Caco-2 (cell line): ENCODE measurements at regions not wholly inside any gene's neighbourhood (a gene's known extent, or its start where the extent isn't known, plus 50 kb on each side); places are given as distances from the start of the nearest gene placed in this dataset.

ENCODE experiments used
- BruUV-seq: library from RNA; stranded (reverse); fragments of 400-500 nt; replicated peaks from 2 replicates; lab custom pipeline; 2021; lab: Mats Ljungman, UMichigan
- CTCF ChIA-PET: fragments of 300-600 bp; sonication (Branson Sonifier 250); formaldehyde crosslinking; loops from one replicate; lab custom pipeline; 2022; ENCODE audit warnings: antibody characterized with exemption; lab: Charles Lee
- POLR2A ChIA-PET: fragments of 300-600 bp; sonication (Branson Sonifier 250); formaldehyde crosslinking; loops from one replicate; lab custom pipeline; 2022; ENCODE audit warnings: antibody characterized with exemption; lab: Charles Lee
- DNase-seq, 2 experiments: peaks; one replicate each; pipeline versions ENCODE4 v3.0.0 to v3.0.0-alpha.2; 2020 to 2022
- H3K27me3 ChIP-seq: replicated peaks from 2 replicates; pipeline ENCODE4 v1.6.0; 2011; ENCODE audit warnings: low read length; ENCODE audit not compliant: control insufficient read depth, insufficient read depth
- H3K36me3 ChIP-seq: 2 replicates; pipeline ENCODE4 v1.5.1; 2011; ENCODE audit warnings: low read length; ENCODE audit not compliant: control insufficient read depth, insufficient read depth
- H3K4me1 ChIP-seq: fragments of 250-450 bp; sonication (Bioruptor Pico); 2 replicates; pipeline ENCODE4 v1.5.1; 2020; ENCODE audit warnings: mild to moderate bottlenecking
- H3K4me3 ChIP-seq: 2 replicates; pipeline ENCODE4 v1.5.1; 2011; ENCODE audit warnings: low read depth, mild to moderate bottlenecking, control low read depth, low read length
- H3K9me3 ChIP-seq: fragments of 250-450 bp; sonication (Bioruptor Pico); 2 replicates; pipeline ENCODE4 v1.5.1; 2020; ENCODE audit warnings: mild to moderate bottlenecking, moderate library complexity
- H3K27ac Mint-ChIP-seq: one replicate; pipeline ENCODE4 v1.8.0; 2022; ENCODE audit warnings: mixed read lengths; ENCODE audit not compliant: unreplicated experiment
- H3K27me3 Mint-ChIP-seq: one replicate; pipeline ENCODE4 v1.8.0; 2022; ENCODE audit warnings: mixed read lengths; ENCODE audit not compliant: insufficient read depth, unreplicated experiment
- H3K36me3 Mint-ChIP-seq: one replicate; pipeline ENCODE4 v1.8.0; 2022; ENCODE audit warnings: mild to moderate bottlenecking, mixed read lengths; ENCODE audit not compliant: insufficient read depth, unreplicated experiment
- H3K4me1 Mint-ChIP-seq: one replicate; pipeline ENCODE4 v1.8.0; 2022; ENCODE audit warnings: low read depth, mixed read lengths; ENCODE audit not compliant: unreplicated experiment
- H3K4me3 Mint-ChIP-seq: one replicate; pipeline ENCODE4 v1.8.0; 2022; ENCODE audit warnings: mild to moderate bottlenecking, moderate library complexity, mixed read lengths; ENCODE audit not compliant: unreplicated experiment
- H3K9me3 Mint-ChIP-seq: one replicate; pipeline ENCODE4 v1.8.0; 2022; ENCODE audit warnings: mixed read lengths; ENCODE audit not compliant: unreplicated experiment
- CTCF ChIP-seq, 2 experiments: fragments of 200-600 bp in 1 of 2; IDR thresholded peaks; 1 replicate in 1 of 2; 2 replicates in 1 of 2; pipeline versions ENCODE4 v1.5.1 to v1.8.0; 2011 to 2022; ENCODE audit warnings: antibody characterized with exemption in 1 of 2, control low read depth in 1 of 2, inconsistent platforms in 1 of 2, low read depth in 1 of 2, low read length in 1 of 2, mild to moderate bottlenecking in 1 of 2, moderate library complexity in 1 of 2; ENCODE audit not compliant: insufficient read depth in 1 of 2, severe bottlenecking in 1 of 2, unreplicated experiment in 1 of 2
- intact Hi-C: fragments of 100-400 bp; cut with micrococcal nuclease; formaldehyde crosslinking; loops from one replicate; pipeline ENCODE4 v1.10.0; 2022; ENCODE audit not compliant: unreplicated experiment

- no peak for TF ChIP-seq CTCF (IDR thresholded peaks at IDR 0.05; ENCODE audit: insufficient read depth in 1 of 2, low read depth in 1 of 2, low read length in 1 of 2, severe bottlenecking in 1 of 2, unreplicated experiment in 1 of 2)
- Mint-ChIP-seq H3K9me3 (no peaks in the 10 kb centered on the region), H3K27ac (no peak overlapping the region), H3K36me3 (no peaks in the 10 kb centered on the region), H3K4me3 (no peak overlapping the region), H3K4me1 (no peaks in the 10 kb centered on the region), H3K27me3 (no peaks in the 10 kb centered on the region)
- ChIA-PET POLR2A (no interaction called here), CTCF (interaction anchor here (1.1 kb wide), 1 partner anchor 195 kb away, joined by 3 read pairs; no protein-coding TSS in a partner anchor)
- no TSS peak for BruUV-seq
- Histone ChIP-seq H3K27me3 (no peaks in the 10 kb centered on the region), H3K36me3 (no peaks in the 10 kb centered on the region), H3K9me3 (no peaks in the 10 kb centered on the region), H3K4me1 (no peaks in the 10 kb centered on the region), H3K4me3 (no peak overlapping the region)
- intact Hi-C loops = loop anchor here (10.0 kb wide), 1 partner anchor 1090 kb away; no protein-coding TSS in a partner anchor
- DNase-seq = no peak
Measured at GRCh38 chr5:116824751-116825438, 250.3 kb upstream of the SEMA6A start.

GRCh38 chr5:116814626-116815385 is 240.2 kb upstream of the SEMA6A start:
- peaks cover 4% of the 10 kb centered on the region for H3K4me1 Mint-ChIP-seq
- Histone ChIP-seq H3K27me3 (no peaks in the 10 kb centered on the region), H3K4me1 (no peaks in the 10 kb centered on the region), H3K4me3 (no peak overlapping the region), H3K36me3 (no peaks in the 10 kb centered on the region), H3K9me3 (no peaks in the 10 kb centered on the region)
- no peak overlapping the region for H3K4me3 Mint-ChIP-seq
- CTCF ChIA-PET = no interaction called here
- no peak for DNase-seq
- no peaks in the 10 kb centered on the region for H3K36me3 Mint-ChIP-seq
- H3K9me3 Mint-ChIP-seq = peaks cover 7% of the 10 kb centered on the region
- intact Hi-C loops = no loop called here
- no peak overlapping the region for H3K27ac Mint-ChIP-seq
- no TSS peak for BruUV-seq
- TF ChIP-seq CTCF (IDR thresholded peaks at IDR 0.05; ENCODE audit: insufficient read depth in 1 of 2, low read depth in 1 of 2, low read length in 1 of 2, severe bottlenecking in 1 of 2, unreplicated experiment in 1 of 2) = no peak
- H3K27me3 Mint-ChIP-seq = no peaks in the 10 kb centered on the region
- POLR2A ChIA-PET = no interaction called here

GRCh38 chr5:116813906-116814305 is 239.3 kb upstream of the SEMA6A start:
- Mint-ChIP-seq H3K27ac (no peak overlapping the region), H3K4me3 (no peak overlapping the region), H3K27me3 (no peaks in the 10 kb centered on the region), H3K9me3 (peaks cover 7% of the 10 kb centered on the region), H3K36me3 (no peaks in the 10 kb centered on the region), H3K4me1 (peaks cover 4% of the 10 kb centered on the region)
- H3K4me1 ChIP-seq = no peaks in the 10 kb centered on the region
- ChIA-PET CTCF (no interaction called here), POLR2A (no interaction called here)
- H3K27me3 ChIP-seq = no peaks in the 10 kb centered on the region
- no peaks in the 10 kb centered on the region for H3K36me3 ChIP-seq
- H3K9me3 ChIP-seq = no peaks in the 10 kb centered on the region
- no peak for TF ChIP-seq CTCF (IDR thresholded peaks at IDR 0.05; ENCODE audit: insufficient read depth in 1 of 2, low read depth in 1 of 2, low read length in 1 of 2, severe bottlenecking in 1 of 2, unreplicated experiment in 1 of 2)
- DNase-seq = no peak
- no TSS peak for BruUV-seq
- no peak overlapping the region for H3K4me3 ChIP-seq
- intact Hi-C loops = no loop called here
